RWPE2 (cell line): ENCODE measurements at regions not wholly inside any gene's neighbourhood (a gene's known extent, or its start where the extent isn't known, plus 50 kb on each side); places are given as distances from the start of the nearest gene placed in this dataset.

Experiments used
- ATAC-seq: fragments of 200-7000 bp; cut with Tn5 transposase; 3 replicates; pipeline ENCODE4 v1.9.1; 2021; ENCODE audit warnings: low read depth
- DNase-seq: peaks from one replicate; pipeline ENCODE4 v3.0.0-alpha.2; 2020; ENCODE audit warnings: low spot score
- H3K27ac ChIP-seq: fragments of 450-650 bp; 2 replicates; pipeline ENCODE4 v1.5.1; 2017; ENCODE audit warnings: mild to moderate bottlenecking; ENCODE audit not compliant: poor library complexity, severe bottlenecking
- H3K27me3 ChIP-seq: fragments of 250-450 bp; sonication (Bioruptor Pico); 2 replicates; pipeline ENCODE4 v1.5.1; 2021; ENCODE audit warnings: mild to moderate bottlenecking, moderate library complexity; ENCODE audit not compliant: insufficient read depth, poor library complexity, severe bottlenecking
- H3K36me3 ChIP-seq: fragments of 250-450 bp; sonication (Bioruptor Pico); 2 replicates; pipeline ENCODE4 v1.5.1; 2020; ENCODE audit warnings: low read depth, mild to moderate bottlenecking, moderate library complexity
- H3K4me1 ChIP-seq: fragments of 250-450 bp; sonication (Bioruptor Pico); 2 replicates; pipeline ENCODE4 v1.5.1; 2021; ENCODE audit warnings: mild to moderate bottlenecking, moderate library complexity; ENCODE audit not compliant: insufficient read depth, poor library complexity, severe bottlenecking
- H3K4me3 ChIP-seq: fragments of 250-450 bp; sonication (Bioruptor Pico); 2 replicates; pipeline ENCODE4 v1.5.1; 2021; ENCODE audit warnings: mild to moderate bottlenecking, moderate library complexity; ENCODE audit not compliant: severe bottlenecking
- H3K9me3 ChIP-seq: fragments of 250-450 bp; sonication (Bioruptor Pico); 2 replicates; pipeline ENCODE4 v1.5.1; 2021; ENCODE audit warnings: mild to moderate bottlenecking, moderate library complexity; ENCODE audit not compliant: severe bottlenecking
- CTCF ChIP-seq: fragments of 450-650 bp; IDR thresholded peaks from one replicate; pipeline ENCODE4 v1.5.1; 2017; ENCODE audit warnings: mild to moderate bottlenecking, moderate library complexity; ENCODE audit not compliant: poor library complexity, severe bottlenecking

- no peak for TF ChIP-seq CTCF
- ATAC-seq (no peak), DNase-seq (no peak)
- Histone ChIP-seq H3K27me3 (no peaks in the 10 kb centered on the region), H3K4me1 (peaks cover 8% of the 10 kb centered on the region), H3K9me3 (no peaks in the 10 kb centered on the region), H3K27ac (no peak overlapping the region), H3K4me3 (no peak overlapping the region), H3K36me3 (no peaks in the 10 kb centered on the region)
Observed at GRCh38 chr11:115766561-115766960, 262.3 kb upstream of the CADM1 start.

GRCh38 chr11:115765803-115766239 is 261.6 kb upstream of the CADM1 start:
- Histone ChIP-seq H3K27ac (no peak overlapping the region), H3K4me3 (no peak overlapping the region), H3K27me3 (no peaks in the 10 kb centered on the region), H3K36me3 (no peaks in the 10 kb centered on the region), H3K4me1 (peaks cover 8% of the 10 kb centered on the region), H3K9me3 (no peaks in the 10 kb centered on the region)
- DNase-seq (no peak), ATAC-seq (peak; percentile 64)
- TF ChIP-seq CTCF, result no peak

- H3K9me3 ChIP-seq, result no peaks in the 10 kb centered on the region
- no peak overlapping the region for H3K27ac ChIP-seq
- no peaks in the 10 kb centered on the region for H3K36me3 ChIP-seq
- ATAC-seq, result no peak
- no peak overlapping the region for H3K4me3 ChIP-seq
- no peak for TF ChIP-seq CTCF
- peaks cover 5% of the 10 kb centered on the region for H3K27me3 ChIP-seq
- no peak for DNase-seq
- H3K4me1 ChIP-seq, result peaks cover 8% of the 10 kb centered on the region
Observed at GRCh38 chr11:115764176-115764575, 260.0 kb upstream of the CADM1 start.

- H3K27me3 ChIP-seq, result peaks cover 7% of the 10 kb centered on the region
- H3K9me3 ChIP-seq, result no peaks in the 10 kb centered on the region
Observed at GRCh38 chr11:115761817-115762216, 257.6 kb upstream of the CADM1 start.

More at GRCh38 chr11:115761817-115762216, 257.6 kb upstream of the CADM1 start:
- TF ChIP-seq CTCF, result no peak
- Histone ChIP-seq H3K4me1 (peaks cover 8% of the 10 kb centered on the region), H3K27ac (no peak overlapping the region), H3K4me3 (no peak overlapping the region), H3K36me3 (no peaks in the 10 kb centered on the region)
- ATAC-seq, result no peak
- no peak for DNase-seq
